CD4-positive, alpha-beta T cell treated with Interleukin-2 at 100 ng/mL for 4 hours (primary cell): ENCODE measurements at regions not wholly inside any gene's neighbourhood (a gene's known extent, or its start where the extent isn't known, plus 50 kb on each side); places are given as distances from the start of the nearest gene placed in this dataset.

Experiments used
- DNase-seq: peaks from one replicate; pipeline ENCODE4 v3.0.0-alpha.2; 2020; ENCODE audit warnings: low spot score

DNA sequence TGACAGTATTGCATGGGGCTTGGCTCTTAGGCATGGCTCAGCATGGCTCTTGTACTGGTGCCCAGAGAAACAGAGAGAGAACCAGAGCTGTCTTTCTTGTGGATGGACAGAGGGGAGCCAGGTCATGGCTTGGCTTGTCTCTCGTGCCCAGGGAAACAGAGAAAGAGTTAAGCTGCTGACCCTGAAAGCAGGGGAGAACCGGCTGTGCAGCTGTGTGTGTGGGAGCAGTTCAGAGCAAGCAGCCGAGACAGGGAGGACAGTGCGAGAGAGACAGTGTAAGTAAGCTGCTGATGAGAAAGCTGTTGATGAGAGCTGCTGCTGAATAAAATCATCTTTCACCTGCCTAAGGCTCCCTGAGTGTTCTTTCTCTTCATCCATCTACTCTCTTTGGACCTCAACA lies 61.3 kb upstream of the DDHD1 start:
- DNase-seq: no peak

- no peak for DNase-seq
Measured at GRCh38 chr14:53213761-53214160, 60.6 kb upstream of the DDHD1 start.

GRCh38 chr14:53209370-53209769 lies 56.2 kb upstream of the DDHD1 start:
- DNase-seq: no peak
